ENCODE measurements at regions not wholly inside any gene's neighbourhood (a gene's known extent, or its start where the extent isn't known, plus 50 kb on each side); places are given as distances from the start of the nearest gene placed in this dataset.

GRCh38 chr12:107361970-107362369, 268.6 kb upstream of the CRY1 start:
- Histone ChIP-seq H3K4me2 (ENCODE audit: insufficient read depth, low read length) (no peak overlapping the region), H3K4me3 (replicated peaks in 1 of 3; ENCODE audit: insufficient read depth in 1 of 3, low read depth in 1 of 3, low read length in 3 of 3) (no peak overlapping the region), H3K27ac (ENCODE audit: insufficient read depth, low read depth, low read length) (no peak overlapping the region), H3K27me3 (ENCODE audit: control insufficient read depth in 2 of 2, insufficient read depth in 2 of 2, low read length in 2 of 2) (no peaks in the 10 kb centered on the region), H4K20me1 (replicated peaks; ENCODE audit: control insufficient read depth, extremely low read depth, insufficient read depth, low read length) (no peaks in the 10 kb centered on the region), H3K79me2 (ENCODE audit: control insufficient read depth, insufficient read depth, low read length) (no peaks in the 10 kb centered on the region), H3K36me3 (ENCODE audit: control insufficient read depth in 2 of 2, extremely low read depth in 1 of 2, insufficient read depth in 2 of 2, low read length in 2 of 2) (no peaks in the 10 kb centered on the region), H3K9me3 (replicated peaks; ENCODE audit: control insufficient read depth, insufficient read depth, low read length) (no peaks in the 10 kb centered on the region), H3K9ac (replicated peaks; ENCODE audit: extremely low read depth, insufficient read depth, low read length) (no peak overlapping the region), H3K4me1 (ENCODE audit: control insufficient read depth, extremely low read depth, insufficient read depth, low read length) (no peaks in the 10 kb centered on the region), H2AFZ (ENCODE audit: low read depth, low read length) (no peak overlapping the region), H3K9me1 (replicated peaks; ENCODE audit: control insufficient read depth, extremely low read depth, insufficient read depth, low read length) (no peaks in the 10 kb centered on the region)
- BruUV-seq (replicated peaks), result no TSS peak
- no peak for TF ChIP-seq JUN (IDR thresholded peaks at IDR 0.05; ENCODE audit: borderline replicate concordance, insufficient read depth, insufficient read length, low read depth)
- no peak for TF ChIP-seq POLR2AphosphoS5 (IDR thresholded peaks at IDR 0.05; ENCODE audit: insufficient read depth, low read depth, low read length)
- no peak for TF ChIP-seq POLR2A (IDR thresholded peaks at IDR 0.05; ENCODE audit: low read depth, low read length)
- no peak for TF ChIP-seq FOS (IDR thresholded peaks at IDR 0.05; ENCODE audit: borderline replicate concordance, insufficient read depth, low read length)
- TF ChIP-seq, protein P1, sequence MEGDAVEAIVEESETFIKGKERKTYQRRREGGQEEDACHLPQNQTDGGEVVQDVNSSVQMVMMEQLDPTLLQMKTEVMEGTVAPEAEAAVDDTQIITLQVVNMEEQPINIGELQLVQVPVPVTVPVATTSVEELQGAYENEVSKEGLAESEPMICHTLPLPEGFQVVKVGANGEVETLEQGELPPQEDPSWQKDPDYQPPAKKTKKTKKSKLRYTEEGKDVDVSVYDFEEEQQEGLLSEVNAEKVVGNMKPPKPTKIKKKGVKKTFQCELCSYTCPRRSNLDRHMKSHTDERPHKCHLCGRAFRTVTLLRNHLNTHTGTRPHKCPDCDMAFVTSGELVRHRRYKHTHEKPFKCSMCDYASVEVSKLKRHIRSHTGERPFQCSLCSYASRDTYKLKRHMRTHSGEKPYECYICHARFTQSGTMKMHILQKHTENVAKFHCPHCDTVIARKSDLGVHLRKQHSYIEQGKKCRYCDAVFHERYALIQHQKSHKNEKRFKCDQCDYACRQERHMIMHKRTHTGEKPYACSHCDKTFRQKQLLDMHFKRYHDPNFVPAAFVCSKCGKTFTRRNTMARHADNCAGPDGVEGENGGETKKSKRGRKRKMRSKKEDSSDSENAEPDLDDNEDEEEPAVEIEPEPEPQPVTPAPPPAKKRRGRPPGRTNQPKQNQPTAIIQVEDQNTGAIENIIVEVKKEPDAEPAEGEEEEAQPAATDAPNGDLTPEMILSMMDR (IDR thresholded peaks at IDR 0.05; ENCODE audit: extremely low read depth in 1 of 2, insufficient read depth in 1 of 2, low read depth in 1 of 2, low read length in 2 of 2), result no peak
- POLR2A ChIA-PET, result no interaction called here
- intact Hi-C loops (cut with micrococcal nuclease), result no loop called here
- CTCF ChIA-PET, result interaction anchor here (0.9 to 1.2 kb wide), 2 partner anchors 16 to 41 kb away, joined by 3 read pairs; no protein-coding TSS in a partner anchor
- dilution Hi-C loops (cut with MboI; ENCODE audit: extremely low pct_ligation_motif_present, low sequenced_read_pairs), result no loop called here
- no peak for FAIRE-seq
- DNase-seq (ENCODE audit: low read depth, low spot score), result no peak

- POLR2A ChIA-PET, result no interaction called here
- no peaks in the 10 kb centered on the region for H3K4me1 ChIP-seq (ENCODE audit: control insufficient read depth, extremely low read depth, insufficient read depth, low read length)
- dilution Hi-C loops (cut with MboI; ENCODE audit: extremely low pct_ligation_motif_present, low sequenced_read_pairs) (no loop called here), intact Hi-C loops (cut with micrococcal nuclease) (no loop called here)
- H3K27me3 ChIP-seq (ENCODE audit: control insufficient read depth in 2 of 2, insufficient read depth in 2 of 2, low read length in 2 of 2), result no peaks in the 10 kb centered on the region
- no peak overlapping the region for H3K27ac ChIP-seq (ENCODE audit: insufficient read depth, low read depth, low read length)
- no TSS peak for BruUV-seq (replicated peaks)
- H2AFZ ChIP-seq (ENCODE audit: low read depth, low read length), result no peak overlapping the region
- TF ChIP-seq POLR2AphosphoS5 (IDR thresholded peaks at IDR 0.05; ENCODE audit: insufficient read depth, low read depth, low read length), result no peak
- no peak for TF ChIP-seq JUN (IDR thresholded peaks at IDR 0.05; ENCODE audit: borderline replicate concordance, insufficient read depth, insufficient read length, low read depth)
- TF ChIP-seq GATA2 (IDR thresholded peaks at IDR 0.05; ENCODE audit: insufficient read depth, insufficient read length, low read depth, low read length), result no peak
- no peak for TF ChIP-seq FOS (IDR thresholded peaks at IDR 0.05; ENCODE audit: borderline replicate concordance, insufficient read depth, low read length)
- no peak for TF ChIP-seq MYC (IDR thresholded peaks at IDR 0.05; ENCODE audit: low read depth, low read length)
- no peak for TF ChIP-seq EZH2 (IDR thresholded peaks at IDR 0.05; ENCODE audit: borderline replicate concordance, low read depth, low read length, severe bottlenecking)
- TF ChIP-seq POLR2A (IDR thresholded peaks at IDR 0.05; ENCODE audit: low read depth, low read length), result no peak
- TF ChIP-seq MAX (IDR thresholded peaks at IDR 0.05; ENCODE audit: insufficient read depth, insufficient read length), result no peak
- TF ChIP-seq, protein P1 (IDR thresholded peaks at IDR 0.05; ENCODE audit: extremely low read depth in 1 of 2, insufficient read depth in 1 of 2, low read depth in 1 of 2, low read length in 2 of 2), result no peak
- CTCF ChIA-PET, result interaction anchor here (0.9 to 1.2 kb wide), 2 partner anchors 17 to 40 kb away, joined by 3 read pairs; no protein-coding TSS in a partner anchor
- no peak overlapping the region for H3K4me2 ChIP-seq (ENCODE audit: insufficient read depth, low read length)
- H3K79me2 ChIP-seq (ENCODE audit: control insufficient read depth, insufficient read depth, low read length), result no peaks in the 10 kb centered on the region
- H3K4me3 ChIP-seq (replicated peaks in 1 of 3; ENCODE audit: insufficient read depth in 1 of 3, low read depth in 1 of 3, low read length in 3 of 3), result no peak overlapping the region
- H3K36me3 ChIP-seq (ENCODE audit: control insufficient read depth in 2 of 2, extremely low read depth in 1 of 2, insufficient read depth in 2 of 2, low read length in 2 of 2), result no peaks in the 10 kb centered on the region
- no peak overlapping the region for H3K9ac ChIP-seq (replicated peaks; ENCODE audit: extremely low read depth, insufficient read depth, low read length)
- FAIRE-seq (no peak), DNase-seq (ENCODE audit: low read depth, low spot score) (no peak)
- no peaks in the 10 kb centered on the region for H3K9me1 ChIP-seq (replicated peaks; ENCODE audit: control insufficient read depth, extremely low read depth, insufficient read depth, low read length)
- H4K20me1 ChIP-seq (replicated peaks; ENCODE audit: control insufficient read depth, extremely low read depth, insufficient read depth, low read length), result no peaks in the 10 kb centered on the region
- H3K9me3 ChIP-seq (replicated peaks; ENCODE audit: control insufficient read depth, insufficient read depth, low read length), result no peaks in the 10 kb centered on the region
Observed at GRCh38 chr12:107362960-107363359, 269.6 kb upstream of the CRY1 start.
